ENCODE measurements at regions not wholly inside any gene's neighbourhood (a gene's known extent, or its start where the extent isn't known, plus 50 kb on each side); places are given as distances from the start of the nearest gene placed in this dataset.

DNA sequence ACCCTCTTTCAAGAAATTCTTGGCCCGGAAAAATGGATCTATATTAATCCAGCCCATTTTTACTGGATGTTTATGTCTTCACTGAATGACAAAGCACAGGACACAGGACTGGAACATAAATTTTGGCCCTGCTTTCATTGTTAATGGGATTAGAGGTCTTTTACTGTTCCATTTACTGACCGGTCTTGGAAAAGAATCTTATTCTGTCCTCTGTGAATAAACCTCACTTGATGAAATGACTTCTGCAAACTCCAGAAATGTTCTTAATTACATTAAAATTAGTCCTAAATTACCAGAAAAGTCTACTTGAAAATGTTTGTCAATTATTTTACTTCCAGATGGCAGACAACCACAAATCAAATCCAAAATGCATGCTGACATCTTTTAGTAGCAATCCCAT lies 79.3 kb upstream of the SLC24A5 start:
- TF ChIP-seq, protein P1, sequence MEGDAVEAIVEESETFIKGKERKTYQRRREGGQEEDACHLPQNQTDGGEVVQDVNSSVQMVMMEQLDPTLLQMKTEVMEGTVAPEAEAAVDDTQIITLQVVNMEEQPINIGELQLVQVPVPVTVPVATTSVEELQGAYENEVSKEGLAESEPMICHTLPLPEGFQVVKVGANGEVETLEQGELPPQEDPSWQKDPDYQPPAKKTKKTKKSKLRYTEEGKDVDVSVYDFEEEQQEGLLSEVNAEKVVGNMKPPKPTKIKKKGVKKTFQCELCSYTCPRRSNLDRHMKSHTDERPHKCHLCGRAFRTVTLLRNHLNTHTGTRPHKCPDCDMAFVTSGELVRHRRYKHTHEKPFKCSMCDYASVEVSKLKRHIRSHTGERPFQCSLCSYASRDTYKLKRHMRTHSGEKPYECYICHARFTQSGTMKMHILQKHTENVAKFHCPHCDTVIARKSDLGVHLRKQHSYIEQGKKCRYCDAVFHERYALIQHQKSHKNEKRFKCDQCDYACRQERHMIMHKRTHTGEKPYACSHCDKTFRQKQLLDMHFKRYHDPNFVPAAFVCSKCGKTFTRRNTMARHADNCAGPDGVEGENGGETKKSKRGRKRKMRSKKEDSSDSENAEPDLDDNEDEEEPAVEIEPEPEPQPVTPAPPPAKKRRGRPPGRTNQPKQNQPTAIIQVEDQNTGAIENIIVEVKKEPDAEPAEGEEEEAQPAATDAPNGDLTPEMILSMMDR (IDR thresholded peaks at IDR 0.05), result no peak
- no peak for TF ChIP-seq EP300 (IDR thresholded peaks at IDR 0.05)
- TF ChIP-seq POLR2A (IDR thresholded peaks at IDR 0.05), result no peak
- no peak for TF ChIP-seq POLR2AphosphoS5 (IDR thresholded peaks at IDR 0.05)
